KMS-11 (cell line): ENCODE measurements at regions not wholly inside any gene's neighbourhood (a gene's known extent, or its start where the extent isn't known, plus 50 kb on each side); places are given as distances from the start of the nearest gene placed in this dataset.
"Not testable (repeated sequence)": the region's sequence is repeated elsewhere in the genome, so short reads cannot be mapped to it uniquely, and the experiment has no call there.

Experiments used
- H2AFZ ChIP-seq: fragments of 200-600 bp; sonication (generic); 2 replicates; pipeline ENCODE4 v1.6.1; 2016; ENCODE audit warnings: antibody characterized with exemption, mixed run types, low read depth
- H3K27ac ChIP-seq: fragments of 200-600 bp; sonication (generic); 2 replicates; pipeline ENCODE4 v1.6.1; 2016; ENCODE audit warnings: mild to moderate bottlenecking, mixed run types
- H3K27me3 ChIP-seq: fragments of 200-600 bp; sonication (generic); 2 replicates; pipeline ENCODE4 v1.6.1; 2017; ENCODE audit warnings: mild to moderate bottlenecking, low read depth, mixed run types, moderate library complexity; ENCODE audit not compliant: insufficient read depth
- H3K36me3 ChIP-seq: fragments of 200-600 bp; sonication (generic); 2 replicates; pipeline ENCODE4 v1.6.1; 2017; ENCODE audit warnings: mild to moderate bottlenecking, mixed run types; ENCODE audit not compliant: insufficient read depth
- H3K4me1 ChIP-seq: fragments of 200-600 bp; sonication (generic); 2 replicates; pipeline ENCODE4 v1.6.1; 2016; ENCODE audit warnings: mild to moderate bottlenecking, low read depth, mixed run types; ENCODE audit not compliant: poor library complexity, severe bottlenecking
- H3K4me2 ChIP-seq: fragments of 200-600 bp; sonication (generic); 2 replicates; pipeline ENCODE4 v1.7.0; 2016; ENCODE audit warnings: mild to moderate bottlenecking, mixed run types
- H3K4me3 ChIP-seq: fragments of 200-600 bp; sonication (generic); IDR thresholded peaks from 2 replicates; pipeline ENCODE4 v1.6.1; 2017; ENCODE audit warnings: low read depth, low read length, mixed read lengths; ENCODE audit not compliant: insufficient read depth
- H3K79me2 ChIP-seq: fragments of 200-600 bp; sonication (generic); 2 replicates; pipeline ENCODE4 v1.6.1; 2016; ENCODE audit warnings: low read depth, mixed run types; ENCODE audit not compliant: insufficient read depth
- H3K9ac ChIP-seq: fragments of 200-600 bp; sonication (generic); 2 replicates; pipeline ENCODE4 v1.6.1; 2016; ENCODE audit warnings: mild to moderate bottlenecking, mixed run types
- H4K20me1 ChIP-seq: fragments of 200-600 bp; sonication (generic); 2 replicates; pipeline ENCODE4 v1.6.1; 2016; ENCODE audit warnings: mild to moderate bottlenecking, mixed run types; ENCODE audit not compliant: insufficient read depth
- CTCF ChIP-seq: fragments of 200-600 bp; sonication (generic); conservative IDR thresholded peaks from 2 replicates; pipeline ENCODE4 v1.6.1; 2017; ENCODE audit warnings: low read depth, mild to moderate bottlenecking, antibody characterized with exemption, low read length, moderate library complexity, mixed read lengths

DNA sequence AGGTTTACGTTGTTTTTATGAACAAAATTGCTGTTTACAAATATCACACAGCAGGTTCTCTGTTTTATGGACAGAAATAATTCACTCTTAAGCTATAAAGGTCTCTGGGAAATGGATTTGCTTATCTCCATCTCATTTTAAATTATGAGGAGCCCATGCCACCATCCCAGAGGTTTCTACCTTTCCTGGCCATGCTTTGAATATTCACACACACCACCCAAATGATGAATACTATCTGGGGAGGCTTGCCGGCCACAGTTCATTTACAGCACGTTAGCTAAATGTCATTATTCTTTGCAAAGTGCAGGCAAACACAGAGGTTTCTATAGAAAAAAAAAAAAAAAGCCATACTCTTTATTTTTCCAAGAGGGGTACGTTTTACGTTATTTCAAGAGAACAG lies 1446.7 kb downstream of the FAM181B start:
- Histone ChIP-seq H3K4me2 (no peak overlapping the region), H3K79me2 (no peaks in the 10 kb centered on the region), H3K4me1 (no peaks in the 10 kb centered on the region), H3K27me3 (no peaks in the 10 kb centered on the region), H2AFZ (no peak overlapping the region), H3K9ac (no peak overlapping the region), H3K36me3 (no peaks in the 10 kb centered on the region), H4K20me1 (no peaks in the 10 kb centered on the region), H3K4me3 (no peak overlapping the region), H3K27ac (no peak overlapping the region)
- no peak for TF ChIP-seq CTCF

- no peaks in the 10 kb centered on the region for H3K27me3 ChIP-seq
- TF ChIP-seq CTCF = no peak
- H3K4me2 ChIP-seq = no peak overlapping the region
- no peaks in the 10 kb centered on the region for H3K79me2 ChIP-seq
- no peak overlapping the region for H3K27ac ChIP-seq
- no peaks in the 10 kb centered on the region for H3K4me1 ChIP-seq
- H3K4me3 ChIP-seq = no peak overlapping the region
- no peaks in the 10 kb centered on the region for H3K36me3 ChIP-seq
- H3K9ac ChIP-seq = no peak overlapping the region
- H2AFZ ChIP-seq = no peak overlapping the region
- no peaks in the 10 kb centered on the region for H4K20me1 ChIP-seq
Measured at GRCh38 chr11:81286550-81286949, 1447.1 kb downstream of the FAM181B start.

DNA sequence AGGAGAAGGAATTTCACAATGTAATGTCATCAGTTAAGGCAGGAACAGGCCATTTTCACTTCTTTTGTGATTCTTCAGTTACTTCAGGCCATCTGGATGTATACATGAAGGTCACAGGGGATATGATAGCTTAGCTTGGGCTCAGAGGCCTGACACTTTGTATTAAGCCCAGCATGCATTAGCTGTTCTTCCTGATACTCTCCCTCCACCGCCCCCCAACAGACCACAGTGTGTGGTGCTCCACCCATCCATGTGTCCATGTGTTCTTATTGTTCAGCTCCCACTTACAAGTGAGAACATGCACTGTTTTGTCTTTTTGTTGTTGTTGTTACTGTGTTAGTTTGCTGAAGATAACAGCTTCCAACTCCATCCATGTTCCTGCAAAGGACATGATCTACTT lies 1453.4 kb downstream of the FAM181B start:
- H3K36me3 ChIP-seq, H3K27me3 ChIP-seq, H3K4me3 ChIP-seq, H4K20me1 ChIP-seq, H3K9ac ChIP-seq, H3K4me2 ChIP-seq, H3K79me2 ChIP-seq, H2AFZ ChIP-seq, H3K27ac ChIP-seq: not testable (repeated sequence)
- H3K4me1 ChIP-seq = peaks cover 10% of the 10 kb centered on the region

DNA sequence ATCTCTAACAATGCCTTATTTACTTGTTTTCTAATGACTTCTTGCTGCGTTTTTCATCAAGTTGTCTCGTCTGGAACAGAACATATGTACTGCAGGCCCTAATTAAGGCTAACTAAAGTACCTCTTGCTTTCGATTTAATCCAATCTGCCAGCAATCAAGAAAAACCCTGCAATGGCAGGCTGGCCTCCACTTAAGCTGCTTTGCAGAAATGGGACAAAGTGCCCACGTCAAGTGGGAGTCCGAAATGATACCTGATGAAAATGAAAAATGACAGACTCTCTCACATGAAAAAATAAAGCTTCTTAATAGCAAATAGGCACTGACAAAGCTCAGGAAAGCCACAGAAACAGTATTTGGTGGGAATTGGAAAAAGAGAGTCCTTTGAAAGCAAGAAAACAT lies 1454.7 kb downstream of the FAM181B start:
- Histone ChIP-seq H3K27me3 (no peaks in the 10 kb centered on the region), H3K27ac (no peak overlapping the region), H2AFZ (no peak overlapping the region), H3K4me3 (no peak overlapping the region), H3K4me1 (peaks cover 10% of the 10 kb centered on the region), H4K20me1 (no peaks in the 10 kb centered on the region), H3K36me3 (no peaks in the 10 kb centered on the region), H3K9ac (no peak overlapping the region), H3K79me2 (no peaks in the 10 kb centered on the region), H3K4me2 (no peak overlapping the region)
- no peak for TF ChIP-seq CTCF

- H3K36me3 ChIP-seq = no peaks in the 10 kb centered on the region
- no peaks in the 10 kb centered on the region for H4K20me1 ChIP-seq
- H3K4me3 ChIP-seq = no peak overlapping the region
- H3K27me3 ChIP-seq = no peaks in the 10 kb centered on the region
- no peaks in the 10 kb centered on the region for H3K79me2 ChIP-seq
- peaks cover under 1% of the 10 kb centered on the region for H3K4me1 ChIP-seq
- no peak overlapping the region for H3K9ac ChIP-seq
- no peak overlapping the region for H3K4me2 ChIP-seq
- TF ChIP-seq CTCF = no peak
- no peak overlapping the region for H2AFZ ChIP-seq
- no peak overlapping the region for H3K27ac ChIP-seq
Measured at GRCh38 chr11:81270686-81271085, 1463.0 kb downstream of the FAM181B start.
